ENCODE measurements at regions not wholly inside any gene's neighbourhood (a gene's known extent, or its start where the extent isn't known, plus 50 kb on each side); places are given as distances from the start of the nearest gene placed in this dataset.

DNA sequence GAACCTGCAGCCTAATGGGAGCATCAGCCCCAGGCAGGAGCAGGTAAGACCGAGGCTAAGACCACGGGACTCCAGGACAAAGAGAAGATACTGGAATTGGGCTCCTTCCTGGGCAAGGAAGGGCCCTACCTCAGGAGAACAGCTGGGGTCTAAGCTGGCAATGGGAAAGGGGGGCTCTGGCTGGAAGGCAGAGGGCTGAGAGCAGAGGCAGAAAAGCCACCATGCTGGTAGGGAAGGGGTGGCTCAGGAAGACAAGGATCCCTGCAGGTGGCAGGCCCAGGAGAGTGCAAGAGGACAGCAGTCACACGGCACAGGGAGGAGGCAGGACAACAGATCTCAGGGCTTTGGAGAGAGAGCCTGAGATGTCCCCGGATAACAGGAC lies 203.5 kb downstream of the NDUFA10 start:
- TF ChIP-seq, protein P1, sequence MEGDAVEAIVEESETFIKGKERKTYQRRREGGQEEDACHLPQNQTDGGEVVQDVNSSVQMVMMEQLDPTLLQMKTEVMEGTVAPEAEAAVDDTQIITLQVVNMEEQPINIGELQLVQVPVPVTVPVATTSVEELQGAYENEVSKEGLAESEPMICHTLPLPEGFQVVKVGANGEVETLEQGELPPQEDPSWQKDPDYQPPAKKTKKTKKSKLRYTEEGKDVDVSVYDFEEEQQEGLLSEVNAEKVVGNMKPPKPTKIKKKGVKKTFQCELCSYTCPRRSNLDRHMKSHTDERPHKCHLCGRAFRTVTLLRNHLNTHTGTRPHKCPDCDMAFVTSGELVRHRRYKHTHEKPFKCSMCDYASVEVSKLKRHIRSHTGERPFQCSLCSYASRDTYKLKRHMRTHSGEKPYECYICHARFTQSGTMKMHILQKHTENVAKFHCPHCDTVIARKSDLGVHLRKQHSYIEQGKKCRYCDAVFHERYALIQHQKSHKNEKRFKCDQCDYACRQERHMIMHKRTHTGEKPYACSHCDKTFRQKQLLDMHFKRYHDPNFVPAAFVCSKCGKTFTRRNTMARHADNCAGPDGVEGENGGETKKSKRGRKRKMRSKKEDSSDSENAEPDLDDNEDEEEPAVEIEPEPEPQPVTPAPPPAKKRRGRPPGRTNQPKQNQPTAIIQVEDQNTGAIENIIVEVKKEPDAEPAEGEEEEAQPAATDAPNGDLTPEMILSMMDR (conservative IDR thresholded peaks at IDR 0.05; ENCODE audit: low read depth in 2 of 2) = no peak
- TF ChIP-seq EZH2 (IDR thresholded peaks at IDR 0.05; ENCODE audit: low read depth, unreplicated experiment) (no peak), EZH2phosphoT487 (IDR thresholded peaks at IDR 0.05; ENCODE audit: unreplicated experiment) (no peak), JUNB (IDR thresholded peaks at IDR 0.05; ENCODE audit: unreplicated experiment) (no peak), POLR2AphosphoS5 (IDR thresholded peaks at IDR 0.05; ENCODE audit: low read depth) (no peak), ZNF462 (CRISPR knock-in tag; IDR thresholded peaks at IDR 0.05) (no peak)
- TF ChIP-seq, protein P2, sequence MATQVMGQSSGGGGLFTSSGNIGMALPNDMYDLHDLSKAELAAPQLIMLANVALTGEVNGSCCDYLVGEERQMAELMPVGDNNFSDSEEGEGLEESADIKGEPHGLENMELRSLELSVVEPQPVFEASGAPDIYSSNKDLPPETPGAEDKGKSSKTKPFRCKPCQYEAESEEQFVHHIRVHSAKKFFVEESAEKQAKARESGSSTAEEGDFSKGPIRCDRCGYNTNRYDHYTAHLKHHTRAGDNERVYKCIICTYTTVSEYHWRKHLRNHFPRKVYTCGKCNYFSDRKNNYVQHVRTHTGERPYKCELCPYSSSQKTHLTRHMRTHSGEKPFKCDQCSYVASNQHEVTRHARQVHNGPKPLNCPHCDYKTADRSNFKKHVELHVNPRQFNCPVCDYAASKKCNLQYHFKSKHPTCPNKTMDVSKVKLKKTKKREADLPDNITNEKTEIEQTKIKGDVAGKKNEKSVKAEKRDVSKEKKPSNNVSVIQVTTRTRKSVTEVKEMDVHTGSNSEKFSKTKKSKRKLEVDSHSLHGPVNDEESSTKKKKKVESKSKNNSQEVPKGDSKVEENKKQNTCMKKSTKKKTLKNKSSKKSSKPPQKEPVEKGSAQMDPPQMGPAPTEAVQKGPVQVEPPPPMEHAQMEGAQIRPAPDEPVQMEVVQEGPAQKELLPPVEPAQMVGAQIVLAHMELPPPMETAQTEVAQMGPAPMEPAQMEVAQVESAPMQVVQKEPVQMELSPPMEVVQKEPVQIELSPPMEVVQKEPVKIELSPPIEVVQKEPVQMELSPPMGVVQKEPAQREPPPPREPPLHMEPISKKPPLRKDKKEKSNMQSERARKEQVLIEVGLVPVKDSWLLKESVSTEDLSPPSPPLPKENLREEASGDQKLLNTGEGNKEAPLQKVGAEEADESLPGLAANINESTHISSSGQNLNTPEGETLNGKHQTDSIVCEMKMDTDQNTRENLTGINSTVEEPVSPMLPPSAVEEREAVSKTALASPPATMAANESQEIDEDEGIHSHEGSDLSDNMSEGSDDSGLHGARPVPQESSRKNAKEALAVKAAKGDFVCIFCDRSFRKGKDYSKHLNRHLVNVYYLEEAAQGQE (IDR thresholded peaks at IDR 0.05; ENCODE audit: unreplicated experiment) = no peak
- TF ChIP-seq, protein P3, sequence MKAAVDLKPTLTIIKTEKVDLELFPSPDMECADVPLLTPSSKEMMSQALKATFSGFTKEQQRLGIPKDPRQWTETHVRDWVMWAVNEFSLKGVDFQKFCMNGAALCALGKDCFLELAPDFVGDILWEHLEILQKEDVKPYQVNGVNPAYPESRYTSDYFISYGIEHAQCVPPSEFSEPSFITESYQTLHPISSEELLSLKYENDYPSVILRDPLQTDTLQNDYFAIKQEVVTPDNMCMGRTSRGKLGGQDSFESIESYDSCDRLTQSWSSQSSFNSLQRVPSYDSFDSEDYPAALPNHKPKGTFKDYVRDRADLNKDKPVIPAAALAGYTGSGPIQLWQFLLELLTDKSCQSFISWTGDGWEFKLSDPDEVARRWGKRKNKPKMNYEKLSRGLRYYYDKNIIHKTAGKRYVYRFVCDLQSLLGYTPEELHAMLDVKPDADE (IDR thresholded peaks at IDR 0.05) = no peak
